ENCODE measurements at regions not wholly inside any gene's neighbourhood (a gene's known extent, or its start where the extent isn't known, plus 50 kb on each side); places are given as distances from the start of the nearest gene placed in this dataset.

DNA sequence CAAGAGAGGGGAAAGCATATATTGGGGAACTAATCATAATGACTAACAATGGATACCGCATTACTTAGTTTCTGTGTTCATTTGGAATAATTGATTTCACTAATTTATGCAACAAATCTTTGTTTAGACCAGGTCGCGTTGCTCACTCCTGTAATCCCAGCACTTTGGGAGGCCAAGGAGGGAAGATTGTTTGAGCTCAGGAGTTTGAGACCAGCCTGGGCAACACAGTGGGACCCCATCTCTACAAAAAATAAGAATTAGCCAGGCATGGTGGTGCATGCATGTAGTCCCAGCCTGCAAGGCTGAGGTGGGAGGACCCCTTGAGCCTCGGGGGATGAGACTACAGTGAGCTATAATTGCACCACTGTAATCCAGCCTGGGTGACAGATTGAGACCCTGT lies 585.7 kb upstream of the CBLB start:
- TF ChIP-seq, protein P1, sequence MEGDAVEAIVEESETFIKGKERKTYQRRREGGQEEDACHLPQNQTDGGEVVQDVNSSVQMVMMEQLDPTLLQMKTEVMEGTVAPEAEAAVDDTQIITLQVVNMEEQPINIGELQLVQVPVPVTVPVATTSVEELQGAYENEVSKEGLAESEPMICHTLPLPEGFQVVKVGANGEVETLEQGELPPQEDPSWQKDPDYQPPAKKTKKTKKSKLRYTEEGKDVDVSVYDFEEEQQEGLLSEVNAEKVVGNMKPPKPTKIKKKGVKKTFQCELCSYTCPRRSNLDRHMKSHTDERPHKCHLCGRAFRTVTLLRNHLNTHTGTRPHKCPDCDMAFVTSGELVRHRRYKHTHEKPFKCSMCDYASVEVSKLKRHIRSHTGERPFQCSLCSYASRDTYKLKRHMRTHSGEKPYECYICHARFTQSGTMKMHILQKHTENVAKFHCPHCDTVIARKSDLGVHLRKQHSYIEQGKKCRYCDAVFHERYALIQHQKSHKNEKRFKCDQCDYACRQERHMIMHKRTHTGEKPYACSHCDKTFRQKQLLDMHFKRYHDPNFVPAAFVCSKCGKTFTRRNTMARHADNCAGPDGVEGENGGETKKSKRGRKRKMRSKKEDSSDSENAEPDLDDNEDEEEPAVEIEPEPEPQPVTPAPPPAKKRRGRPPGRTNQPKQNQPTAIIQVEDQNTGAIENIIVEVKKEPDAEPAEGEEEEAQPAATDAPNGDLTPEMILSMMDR (IDR thresholded peaks at IDR 0.05; ENCODE audit: low read length), result no peak
- no peak for TF ChIP-seq EZH2 (IDR thresholded peaks at IDR 0.05; ENCODE audit: borderline replicate concordance, low read length)

Data from OCI-LY1 (cell line).